Ovary (tissue), 7 donors: ENCODE measurements at regions not wholly inside any gene's neighbourhood (a gene's known extent, or its start where the extent isn't known, plus 50 kb on each side); places are given as distances from the start of the nearest gene placed in this dataset.

Experiments used
- DNase-seq, 5 donors: peaks; one replicate each; pipeline ENCODE4 v3.0.0-alpha.2; 2019 to 2020
- H3K27ac ChIP-seq, 2 donors: fragments of 200-600 bp; one replicate each; pipeline versions ENCODE4 v1.5.1 to v1.8.0; 2019 to 2022
- H3K27me3 ChIP-seq: fragments of 200-600 bp; one replicate; pipeline ENCODE4 v1.8.0; 2022
- H3K36me3 ChIP-seq: fragments of 200-600 bp; sonication (generic); one replicate; pipeline ENCODE4 v1.5.1; 2019
- H3K4me1 ChIP-seq: one replicate; pipeline ENCODE4 v1.8.1; 2013; ENCODE audit warnings: mild to moderate bottlenecking, moderate library complexity; ENCODE audit not compliant: insufficient read depth
- H3K4me3 ChIP-seq: fragments of 200-600 bp; sonication (generic); one replicate; pipeline ENCODE4 v1.5.1; 2017
- H3K9me3 ChIP-seq, 2 donors: fragments of 200-600 bp in 1 of 2; sonication (generic) in 1 of 2; one replicate each; pipeline versions ENCODE4 v1.5.1 to v1.8.1; 2013 to 2019; ENCODE audit warnings: mild to moderate bottlenecking in 1 of 2, moderate library complexity in 1 of 2
- CTCF ChIP-seq, 3 donors: fragments of 450-650 bp in 2 of 3; fragments of 200-600 bp in 1 of 3; IDR thresholded peaks; one replicate each; pipeline versions ENCODE4 v1.5.1 to v1.8.0; 2016 to 2022; ENCODE audit warnings: antibody characterized with exemption in 3 of 3, mild to moderate bottlenecking in 1 of 3
- EP300 ChIP-seq: sonication (generic); formaldehyde crosslinking; IDR thresholded peaks from one replicate; pipeline ENCODE4 v1.6.1; 2017; ENCODE audit warnings: antibody characterized with exemption
- POLR2A ChIP-seq: fragments of 450-650 bp; IDR thresholded peaks from one replicate; pipeline ENCODE4 v1.6.1; 2017; ENCODE audit warnings: antibody characterized with exemption, mild to moderate bottlenecking, moderate library complexity
- WGBS, 3 donors: extraction: QIAGEN DNeasy Blood & Tissue Kit in 1 of 3; methylation state at CpG; one replicate each; pipeline versions ENCODE4 v1.1.5 to v1.1.7; 2013 to 2017; 5-methylcytosine and 5-hydroxymethylcytosine counted together
- intact Hi-C, 4 donors: fragments of 100-400 bp; cut with DNase I; formaldehyde crosslinking; loops; one replicate each; pipeline versions ENCODE4 v1.11.0 to v1.15.1; 2022 to 2023
- donor health status: DM: no; HTN: no; CAD: no; lungs with moderate emphysema.
- donor health status: DM: no; HTN: no; CAD: no.
- donor health status: Bipolar disorder and iron deficiency.
- donor health status: DM: no; HTN: no; CAD: no.
- donor health status: DM: yes; HTN: yes; CAD: no.

DNA sequence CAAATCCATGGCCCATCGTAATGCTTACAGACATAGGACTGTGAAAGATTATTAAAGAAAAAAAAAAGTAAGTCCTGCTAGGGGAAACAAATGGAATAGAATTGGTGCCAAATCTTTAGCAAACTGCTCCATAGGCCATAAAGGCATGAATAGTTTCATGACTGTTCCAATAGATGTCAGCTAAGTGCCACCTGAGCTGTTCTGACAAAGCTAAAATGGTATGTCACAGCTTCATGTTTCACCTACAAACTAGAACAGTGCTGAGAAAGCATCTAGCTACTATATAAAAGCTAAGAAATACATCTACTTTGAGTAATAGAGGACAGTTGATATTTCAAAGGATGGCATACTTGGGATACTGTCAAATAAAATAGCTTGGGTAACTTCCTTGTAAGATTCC, 771.6 kb upstream of the CA10 start:
- 84 to 93% (median 88%) methylated on average over 1 of the region's 1 CpG for WGBS, 3 donors
- Histone ChIP-seq H3K36me3 (no peaks in the 10 kb centered on the region), H3K9me3 (no peaks in the 10 kb centered on the region), H3K4me3 (no peak overlapping the region), H3K27me3 (no peaks in the 10 kb centered on the region), H3K4me1 (no peaks in the 10 kb centered on the region), H3K27ac (no peak overlapping the region)
- TF ChIP-seq EP300, result no peak
- no peak for TF ChIP-seq POLR2A
- no peak for TF ChIP-seq CTCF (IDR thresholded peaks at IDR 0.05)
- no peak for DNase-seq
- intact Hi-C loops, result no loop called here

DNA sequence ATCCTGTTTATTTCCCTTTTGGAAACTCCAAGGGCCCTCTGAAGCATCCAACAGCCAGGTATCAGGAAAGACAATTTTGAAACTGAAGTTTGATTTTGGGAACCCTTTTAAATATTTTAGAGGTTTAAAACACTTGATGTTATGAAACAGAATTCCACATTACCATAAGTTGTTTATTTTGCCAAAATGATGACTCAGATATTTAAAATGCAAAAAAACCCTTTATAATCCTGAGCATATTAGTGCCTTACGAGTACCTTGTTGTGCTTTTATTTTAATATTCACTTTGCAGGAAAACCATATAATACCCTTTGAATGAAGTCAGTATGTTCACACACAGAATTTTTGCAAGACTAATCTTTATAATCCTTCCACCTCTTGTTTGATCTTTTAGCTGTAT, 765.1 kb upstream of the CA10 start:
- no peak overlapping the region for H3K27ac ChIP-seq
- TF ChIP-seq CTCF (IDR thresholded peaks at IDR 0.05) (no peak), POLR2A (no peak), EP300 (no peak)
- intact Hi-C loops, result no loop called here
- no peaks in the 10 kb centered on the region for H3K27me3 ChIP-seq
- no peaks in the 10 kb centered on the region for H3K36me3 ChIP-seq
- no peak overlapping the region for H3K4me3 ChIP-seq
- no peaks in the 10 kb centered on the region for H3K4me1 ChIP-seq
- H3K9me3 ChIP-seq, result no peaks in the 10 kb centered on the region
- DNase-seq, result no peak
- WGBS, 3 donors, result 60 to 78% (median 74%) methylated on average over 1 of the region's 1 CpG

DNA sequence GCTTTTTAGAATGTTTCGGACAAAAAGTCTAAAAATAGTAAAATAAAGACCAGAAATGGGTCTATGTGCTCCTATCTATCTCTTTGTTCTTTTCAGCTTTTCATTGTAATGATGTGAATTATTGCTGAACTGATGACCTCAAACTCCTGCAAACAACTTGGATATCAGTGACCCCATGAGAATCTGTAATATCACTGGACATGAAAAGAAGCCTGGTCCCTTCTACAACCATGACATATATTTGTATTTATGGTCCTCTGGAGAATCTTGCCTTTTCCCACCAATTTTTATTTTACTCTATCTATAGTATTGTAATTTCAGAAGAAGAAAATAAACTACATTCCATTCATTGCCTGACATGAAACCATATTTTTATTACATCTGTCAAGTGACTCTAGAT, 740.7 kb upstream of the CA10 start:
- intact Hi-C loops, result no loop called here
- no peaks in the 10 kb centered on the region for H3K9me3 ChIP-seq
- WGBS, 3 donors, result 0 to 36% (median 24%) methylated on average over 1 of the region's 1 CpG

GRCh38 chr17:52895272-52895671, 736.8 kb upstream of the CA10 start:
- no peak overlapping the region for H3K4me3 ChIP-seq
- 36 to 73% (median 47%) methylated on average over 2 of the region's 2 CpGs for WGBS, 3 donors
- no peaks in the 10 kb centered on the region for H3K27me3 ChIP-seq
- no peaks in the 10 kb centered on the region for H3K9me3 ChIP-seq
- intact Hi-C loops, result no loop called here
- no peak for DNase-seq
- no peaks in the 10 kb centered on the region for H3K4me1 ChIP-seq
- H3K27ac ChIP-seq, result no peak overlapping the region
- TF ChIP-seq EP300 (no peak), CTCF (IDR thresholded peaks at IDR 0.05) (no peak), POLR2A (no peak)
- no peaks in the 10 kb centered on the region for H3K36me3 ChIP-seq

More for the DNA sequence above, 740.7 kb upstream of the CA10 start:
- no peak for DNase-seq
- H3K27ac ChIP-seq, result no peak overlapping the region
- H3K4me3 ChIP-seq, result no peak overlapping the region
- TF ChIP-seq EP300 (no peak), POLR2A (no peak), CTCF (IDR thresholded peaks at IDR 0.05) (no peak)
- H3K27me3 ChIP-seq, result no peaks in the 10 kb centered on the region
- no peaks in the 10 kb centered on the region for H3K36me3 ChIP-seq
- H3K4me1 ChIP-seq, result no peaks in the 10 kb centered on the region

DNA sequence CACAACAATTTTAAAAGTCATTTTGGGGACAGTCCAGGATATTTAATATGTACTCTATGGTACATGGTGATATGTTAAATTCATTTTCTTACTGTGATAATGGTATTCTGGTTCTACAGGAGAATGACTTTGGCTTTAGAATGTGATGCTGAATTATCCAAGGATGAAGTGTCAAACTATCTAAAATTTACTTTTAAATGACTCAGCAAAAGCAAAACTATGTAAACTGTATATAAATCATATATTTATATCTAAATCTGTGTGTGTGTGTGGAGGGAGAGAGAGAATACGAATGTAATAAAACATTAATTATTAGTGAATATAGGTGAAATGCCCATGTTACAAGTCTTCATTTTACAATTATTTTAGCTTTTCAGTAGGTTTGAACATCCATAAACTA, 733.8 kb upstream of the CA10 start:
- H3K27me3 ChIP-seq, result no peaks in the 10 kb centered on the region
- no peaks in the 10 kb centered on the region for H3K36me3 ChIP-seq
- no peaks in the 10 kb centered on the region for H3K9me3 ChIP-seq
- no peak overlapping the region for H3K4me3 ChIP-seq
- WGBS, 3 donors, result 63 to 79% (median 75%) methylated on average over 1 of the region's 1 CpG
- no peak for TF ChIP-seq POLR2A
- DNase-seq, result no peak
- no peak overlapping the region for H3K27ac ChIP-seq
- no peaks in the 10 kb centered on the region for H3K4me1 ChIP-seq
- intact Hi-C loops, result no loop called here
